ENCODE measurements at regions not wholly inside any gene's neighbourhood (a gene's known extent, or its start where the extent isn't known, plus 50 kb on each side); places are given as distances from the start of the nearest gene placed in this dataset.
A peak's percentile ranks its signal among the peaks of the same experiment; 100 is the strongest.

GRCh38 chr2:234374736-234375135 is 122.1 kb downstream of the ARL4C start:
- Histone ChIP-seq H3K27ac (ENCODE audit: control insufficient read depth, insufficient read depth, low read length) (peak overlapping the region; percentile 28), H3K9me1 (ENCODE audit: control insufficient read depth, extremely low read depth, insufficient read depth, low read length) (no peaks in the 10 kb centered on the region), H3K36me3 (ENCODE audit: control insufficient read depth in 2 of 2, extremely low read depth in 1 of 2, insufficient read depth in 2 of 2, low read length in 2 of 2) (no peaks in the 10 kb centered on the region), H2AFZ (ENCODE audit: control insufficient read depth, low read length) (peak overlapping the region; percentile 71), H3K4me1 (ENCODE audit: control insufficient read depth, extremely low read depth, insufficient read depth, low read length) (peaks cover 41% of the 10 kb centered on the region), H3K9ac (ENCODE audit: control insufficient read depth, extremely low read depth, insufficient read depth, low read length) (no peak overlapping the region), H3K9me3 (ENCODE audit: control insufficient read depth, low read depth, low read length) (no peaks in the 10 kb centered on the region), H4K20me1 (ENCODE audit: control insufficient read depth, extremely low read depth, insufficient read depth, low read length) (no peaks in the 10 kb centered on the region), H3K4me3 (ENCODE audit: control insufficient read depth in 2 of 3, extremely low read depth in 1 of 3, insufficient read depth in 2 of 3, low read depth in 1 of 3, low read length in 3 of 3) (no peak overlapping the region), H3K27me3 (ENCODE audit: control insufficient read depth, extremely low read depth, insufficient read depth, low read length) (no peaks in the 10 kb centered on the region), H3K4me2 (ENCODE audit: control insufficient read depth, extremely low read depth, insufficient read depth, low read depth, low read length) (peak overlapping the region; percentile 3), H3K79me2 (ENCODE audit: control insufficient read depth, insufficient read depth, low read length) (no peaks in the 10 kb centered on the region)
- TF ChIP-seq EZH2 (IDR thresholded peaks at IDR 0.05; ENCODE audit: low read length) (no peak), CTCF (optimal IDR thresholded peaks at IDR 0.05 in 1 of 3, IDR thresholded peaks at IDR 0.05 in 1 of 3, conservative IDR thresholded peaks at IDR 0.05 in 1 of 3; ENCODE audit: extremely low read depth in 1 of 3, insufficient read depth in 2 of 3, low read length in 3 of 3) (no peak)
- dilution Hi-C loops (cut with MboI; ENCODE audit: extremely low pct_ligation_motif_present, low sequenced_read_pairs) = no loop called here
- peak; percentile 66 for FAIRE-seq
- DNase-seq (ENCODE audit: low read depth, low spot score) = no peak

GRCh38 chr2:234374150-234374508 is 122.8 kb downstream of the ARL4C start:
- dilution Hi-C loops (cut with MboI; ENCODE audit: extremely low pct_ligation_motif_present, low sequenced_read_pairs) = no loop called here
- peak overlapping the region; percentile 3 for H3K4me2 ChIP-seq (ENCODE audit: control insufficient read depth, extremely low read depth, insufficient read depth, low read depth, low read length)
- no peak overlapping the region for H3K4me3 ChIP-seq (ENCODE audit: control insufficient read depth in 2 of 3, extremely low read depth in 1 of 3, insufficient read depth in 2 of 3, low read depth in 1 of 3, low read length in 3 of 3)
- no peaks in the 10 kb centered on the region for H3K36me3 ChIP-seq (ENCODE audit: control insufficient read depth in 2 of 2, extremely low read depth in 1 of 2, insufficient read depth in 2 of 2, low read length in 2 of 2)
- H2AFZ ChIP-seq (ENCODE audit: control insufficient read depth, low read length) = no peak overlapping the region
- FAIRE-seq (no peak), DNase-seq (ENCODE audit: low read depth, low spot score) (no peak)
- no peak overlapping the region for H3K9ac ChIP-seq (ENCODE audit: control insufficient read depth, extremely low read depth, insufficient read depth, low read length)
- H3K4me1 ChIP-seq (ENCODE audit: control insufficient read depth, extremely low read depth, insufficient read depth, low read length) = peaks cover 47% of the 10 kb centered on the region
- H3K9me1 ChIP-seq (ENCODE audit: control insufficient read depth, extremely low read depth, insufficient read depth, low read length) = no peaks in the 10 kb centered on the region
- no peak overlapping the region for H3K27ac ChIP-seq (ENCODE audit: control insufficient read depth, insufficient read depth, low read length)
- no peaks in the 10 kb centered on the region for H3K9me3 ChIP-seq (ENCODE audit: control insufficient read depth, low read depth, low read length)
- no peaks in the 10 kb centered on the region for H3K27me3 ChIP-seq (ENCODE audit: control insufficient read depth, extremely low read depth, insufficient read depth, low read length)
- TF ChIP-seq CTCF (optimal IDR thresholded peaks at IDR 0.05 in 1 of 3, IDR thresholded peaks at IDR 0.05 in 1 of 3, conservative IDR thresholded peaks at IDR 0.05 in 1 of 3; ENCODE audit: extremely low read depth in 1 of 3, insufficient read depth in 2 of 3, low read length in 3 of 3) (no peak), EZH2 (IDR thresholded peaks at IDR 0.05; ENCODE audit: low read length) (no peak)
- no peaks in the 10 kb centered on the region for H4K20me1 ChIP-seq (ENCODE audit: control insufficient read depth, extremely low read depth, insufficient read depth, low read length)
- H3K79me2 ChIP-seq (ENCODE audit: control insufficient read depth, insufficient read depth, low read length) = no peaks in the 10 kb centered on the region

Measured in keratinocyte (primary cell).